Smooth muscle cell (in vitro differentiated cells): ENCODE measurements at regions not wholly inside any gene's neighbourhood (a gene's known extent, or its start where the extent isn't known, plus 50 kb on each side); places are given as distances from the start of the nearest gene placed in this dataset.
A peak's percentile ranks its signal among the peaks of the same experiment; 100 is the strongest.

Experiments used
- DNase-seq: peaks from one replicate; lab custom pipeline; 2025; ENCODE audit not compliant: unreplicated experiment; lab: John Stamatoyannopoulos, UW
- H2AFZ ChIP-seq: fragments of 200-600 bp; sonication (generic); 2 replicates; pipeline ENCODE4 v1.6.0; 2016; ENCODE audit warnings: antibody characterized with exemption, low read depth, mild to moderate bottlenecking
- H3F3A ChIP-seq: fragments of 200-600 bp; sonication (generic); 2 replicates; pipeline ENCODE4 v1.6.0; 2017; ENCODE audit warnings: antibody characterized with exemption, low read depth
- H3K27ac ChIP-seq: fragments of 200-600 bp; sonication (generic); 2 replicates; pipeline ENCODE4 v1.5.1; 2016; ENCODE audit warnings: low read depth, mild to moderate bottlenecking
- H3K27me3 ChIP-seq: fragments of 200-600 bp; sonication (generic); 2 replicates; pipeline ENCODE4 v1.6.1; 2016; ENCODE audit warnings: low read depth, mild to moderate bottlenecking
- H3K36me3 ChIP-seq: fragments of 200-600 bp; sonication (generic); 2 replicates; pipeline ENCODE4 v1.5.1; 2016; ENCODE audit warnings: low read depth
- H3K4me1 ChIP-seq: fragments of 200-600 bp; sonication (generic); 2 replicates; pipeline ENCODE4 v1.5.1; 2016; ENCODE audit warnings: low read depth
- H3K4me2 ChIP-seq: fragments of 200-600 bp; sonication (generic); 2 replicates; pipeline ENCODE4 v1.6.0; 2016; ENCODE audit warnings: mild to moderate bottlenecking
- H3K4me3 ChIP-seq: fragments of 200-600 bp; sonication (generic); 2 replicates; pipeline ENCODE4 v1.5.1; 2016; ENCODE audit warnings: mild to moderate bottlenecking
- H3K79me2 ChIP-seq: fragments of 200-600 bp; sonication (generic); 2 replicates; pipeline ENCODE4 v1.6.0; 2016; ENCODE audit warnings: low read depth, mild to moderate bottlenecking
- H3K9ac ChIP-seq: fragments of 200-600 bp; sonication (generic); 2 replicates; pipeline ENCODE4 v1.6.0; 2016; ENCODE audit warnings: low read depth
- H3K9me3 ChIP-seq: fragments of 200-600 bp; sonication (generic); replicated peaks from 2 replicates; pipeline ENCODE4 v1.5.1; 2016; ENCODE audit warnings: low read depth
- H4K20me1 ChIP-seq: fragments of 200-600 bp; sonication (generic); 2 replicates; pipeline ENCODE4 v1.6.0; 2016; ENCODE audit warnings: low read depth
- CTCF ChIP-seq: fragments of 200-600 bp; sonication (generic); IDR thresholded peaks from 2 replicates; pipeline ENCODE4 v1.5.1; 2017; ENCODE audit warnings: borderline replicate concordance, mild to moderate bottlenecking, antibody characterized with exemption; ENCODE audit not compliant: insufficient read depth, poor library complexity, severe bottlenecking
- WGBS: methylation state at CpG from one replicate; pipeline ENCODE4 v1.1.7; 2016; ENCODE audit warnings: low lambda C conversion rate; 5-methylcytosine and 5-hydroxymethylcytosine counted together

DNA sequence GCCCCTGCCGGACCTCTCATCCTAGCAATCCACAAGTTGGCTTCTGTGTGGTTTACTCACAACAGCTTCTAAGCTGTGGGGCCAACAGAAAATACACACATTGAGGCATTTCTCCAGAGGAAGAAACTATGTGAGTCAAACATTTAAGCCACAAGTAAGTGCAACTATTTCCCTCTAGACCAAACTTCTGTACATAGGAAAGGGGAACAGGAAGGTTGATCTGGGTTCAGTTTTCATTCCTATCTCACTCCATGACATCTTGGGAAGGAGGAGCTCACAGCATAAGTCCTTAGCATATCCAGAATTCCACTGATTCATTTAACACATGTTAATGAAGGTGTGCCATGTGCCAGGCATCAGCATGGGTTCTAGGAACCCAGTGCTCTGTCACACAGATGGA lies 72.8 kb upstream of the PICALM start:
- no peak overlapping the region for H3K4me3 ChIP-seq

GRCh38 chr11:86140334-86140990 lies 71.6 kb upstream of the PICALM start:
- no peak for DNase-seq
- no peak overlapping the region for H3K4me2 ChIP-seq
- H4K20me1 ChIP-seq, result no peaks in the 10 kb centered on the region
- H3K27me3 ChIP-seq, result no peaks in the 10 kb centered on the region
- peaks cover 4% of the 10 kb centered on the region for H3F3A ChIP-seq
- no peaks in the 10 kb centered on the region for H3K4me1 ChIP-seq
- no peaks in the 10 kb centered on the region for H3K79me2 ChIP-seq
- 66% methylated on average over 10 of the region's 10 CpGs for WGBS
- peak overlapping the region; percentile 34 for H2AFZ ChIP-seq
- no peak overlapping the region for H3K9ac ChIP-seq
- TF ChIP-seq CTCF, result no peak
- H3K9me3 ChIP-seq, result no peaks in the 10 kb centered on the region
- H3K4me3 ChIP-seq, result no peak overlapping the region
- H3K27ac ChIP-seq, result no peak overlapping the region
- no peaks in the 10 kb centered on the region for H3K36me3 ChIP-seq

More for the DNA sequence above, 72.8 kb upstream of the PICALM start:
- Histone ChIP-seq H3K9me3 (no peaks in the 10 kb centered on the region), H3K27ac (peak overlapping the region; percentile 27), H3K9ac (no peak overlapping the region), H4K20me1 (no peaks in the 10 kb centered on the region), H3F3A (no peaks in the 10 kb centered on the region), H3K4me2 (peak overlapping the region; percentile 43), H3K36me3 (no peaks in the 10 kb centered on the region), H3K79me2 (no peaks in the 10 kb centered on the region), H3K27me3 (no peaks in the 10 kb centered on the region), H3K4me1 (no peaks in the 10 kb centered on the region), H2AFZ (no peak overlapping the region)
- 38% methylated on average over 1 of the region's 1 CpG for WGBS
- no peak for TF ChIP-seq CTCF
- no peak for DNase-seq

- Histone ChIP-seq H3K9ac (no peak overlapping the region), H4K20me1 (no peaks in the 10 kb centered on the region), H3K4me3 (no peak overlapping the region), H3K79me2 (no peaks in the 10 kb centered on the region), H3K27me3 (no peaks in the 10 kb centered on the region), H3K4me2 (no peak overlapping the region), H3K27ac (no peak overlapping the region), H3K36me3 (no peaks in the 10 kb centered on the region), H3F3A (peaks cover 8% of the 10 kb centered on the region), H2AFZ (no peak overlapping the region), H3K9me3 (no peaks in the 10 kb centered on the region), H3K4me1 (no peaks in the 10 kb centered on the region)
- DNase-seq, result no peak
- no peak for TF ChIP-seq CTCF
- 79% methylated on average over 4 of the region's 4 CpGs for WGBS
These were observed 70.1 kb upstream of the PICALM start for GRCh38 chr11:86138958-86139357.

- 93% methylated on average over 2 of the region's 2 CpGs for WGBS
- no peak overlapping the region for H3K4me2 ChIP-seq
- H3K9me3 ChIP-seq, result no peaks in the 10 kb centered on the region
- H3K4me3 ChIP-seq, result no peak overlapping the region
- H3K27me3 ChIP-seq, result no peaks in the 10 kb centered on the region
- H3K27ac ChIP-seq, result no peak overlapping the region
- H3K4me1 ChIP-seq, result no peaks in the 10 kb centered on the region
- no peaks in the 10 kb centered on the region for H3K36me3 ChIP-seq
- no peak for TF ChIP-seq CTCF
- H4K20me1 ChIP-seq, result no peaks in the 10 kb centered on the region
- no peak for DNase-seq
- no peaks in the 10 kb centered on the region for H3K79me2 ChIP-seq
- H3K9ac ChIP-seq, result no peak overlapping the region
- H2AFZ ChIP-seq, result no peak overlapping the region
- H3F3A ChIP-seq, result peaks cover 14% of the 10 kb centered on the region
These were observed 67.7 kb upstream of the PICALM start for GRCh38 chr11:86136538-86136937.
